ENCODE measurements at regions not wholly inside any gene's neighbourhood (a gene's known extent, or its start where the extent isn't known, plus 50 kb on each side); places are given as distances from the start of the nearest gene placed in this dataset.

DNA sequence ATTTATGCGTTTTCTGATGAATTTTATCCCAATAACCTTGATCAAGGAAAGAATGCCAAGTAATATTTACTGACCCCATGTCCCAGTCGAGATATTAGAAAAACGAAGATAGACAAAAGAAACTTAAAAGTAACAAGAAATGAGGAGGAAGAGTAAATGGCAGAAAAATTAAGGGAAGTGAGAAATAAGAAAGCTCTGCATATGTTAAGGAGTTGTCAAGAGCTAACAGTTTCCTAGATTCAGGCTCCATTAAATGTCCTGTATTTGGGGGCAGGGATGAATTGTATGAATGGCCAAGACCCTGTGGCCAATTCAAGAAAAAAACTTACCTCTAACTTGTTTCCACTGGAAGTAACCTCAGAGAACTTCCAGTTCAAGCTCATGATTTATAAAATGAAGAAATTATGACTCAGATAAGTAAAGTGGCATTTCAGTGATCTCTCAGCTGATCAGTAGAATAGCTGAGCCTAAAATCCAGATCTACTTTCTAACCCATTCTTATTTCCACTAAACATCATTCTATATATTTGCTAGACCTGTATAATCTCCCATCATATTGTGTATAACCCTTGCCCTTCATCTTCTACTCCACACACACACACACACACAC lies 73.2 kb downstream of the ZC3H11B start:
- TF ChIP-seq PRRX2 (CRISPR knock-in tag; IDR thresholded peaks at IDR 0.05) (no peak), ZNF423 (CRISPR knock-in tag; IDR thresholded peaks at IDR 0.05) (no peak), MYBL2 (CRISPR knock-in tag; IDR thresholded peaks at IDR 0.05) (no peak), NR3C1 (CRISPR knock-in tag; conservative IDR thresholded peaks at IDR 0.05; ENCODE audit: low read depth) (no peak), ZNF232 (CRISPR knock-in tag; IDR thresholded peaks at IDR 0.05) (no peak), NFE2L1 (CRISPR knock-in tag; IDR thresholded peaks at IDR 0.05) (no peak), HMGA2 (CRISPR knock-in tag; IDR thresholded peaks at IDR 0.05) (no peak), ZNF138 (CRISPR knock-in tag; conservative IDR thresholded peaks at IDR 0.05) (no peak)
- TF ChIP-seq, protein P1, sequence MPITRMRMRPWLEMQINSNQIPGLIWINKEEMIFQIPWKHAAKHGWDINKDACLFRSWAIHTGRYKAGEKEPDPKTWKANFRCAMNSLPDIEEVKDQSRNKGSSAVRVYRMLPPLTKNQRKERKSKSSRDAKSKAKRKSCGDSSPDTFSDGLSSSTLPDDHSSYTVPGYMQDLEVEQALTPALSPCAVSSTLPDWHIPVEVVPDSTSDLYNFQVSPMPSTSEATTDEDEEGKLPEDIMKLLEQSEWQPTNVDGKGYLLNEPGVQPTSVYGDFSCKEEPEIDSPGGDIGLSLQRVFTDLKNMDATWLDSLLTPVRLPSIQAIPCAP (CRISPR knock-in tag; IDR thresholded peaks at IDR 0.05), result no peak
- TF ChIP-seq, protein P2, sequence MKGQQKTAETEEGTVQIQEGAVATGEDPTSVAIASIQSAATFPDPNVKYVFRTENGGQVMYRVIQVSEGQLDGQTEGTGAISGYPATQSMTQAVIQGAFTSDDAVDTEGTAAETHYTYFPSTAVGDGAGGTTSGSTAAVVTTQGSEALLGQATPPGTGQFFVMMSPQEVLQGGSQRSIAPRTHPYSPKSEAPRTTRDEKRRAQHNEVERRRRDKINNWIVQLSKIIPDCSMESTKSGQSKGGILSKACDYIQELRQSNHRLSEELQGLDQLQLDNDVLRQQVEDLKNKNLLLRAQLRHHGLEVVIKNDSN (CRISPR knock-in tag; IDR thresholded peaks at IDR 0.05), result no peak
- TF ChIP-seq, protein P3, sequence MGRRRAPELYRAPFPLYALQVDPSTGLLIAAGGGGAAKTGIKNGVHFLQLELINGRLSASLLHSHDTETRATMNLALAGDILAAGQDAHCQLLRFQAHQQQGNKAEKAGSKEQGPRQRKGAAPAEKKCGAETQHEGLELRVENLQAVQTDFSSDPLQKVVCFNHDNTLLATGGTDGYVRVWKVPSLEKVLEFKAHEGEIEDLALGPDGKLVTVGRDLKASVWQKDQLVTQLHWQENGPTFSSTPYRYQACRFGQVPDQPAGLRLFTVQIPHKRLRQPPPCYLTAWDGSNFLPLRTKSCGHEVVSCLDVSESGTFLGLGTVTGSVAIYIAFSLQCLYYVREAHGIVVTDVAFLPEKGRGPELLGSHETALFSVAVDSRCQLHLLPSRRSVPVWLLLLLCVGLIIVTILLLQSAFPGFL (CRISPR knock-in tag; IDR thresholded peaks at IDR 0.05; ENCODE audit: borderline replicate concordance), result no peak
- TF ChIP-seq, protein P4, sequence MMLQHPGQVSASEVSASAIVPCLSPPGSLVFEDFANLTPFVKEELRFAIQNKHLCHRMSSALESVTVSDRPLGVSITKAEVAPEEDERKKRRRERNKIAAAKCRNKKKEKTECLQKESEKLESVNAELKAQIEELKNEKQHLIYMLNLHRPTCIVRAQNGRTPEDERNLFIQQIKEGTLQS (CRISPR knock-in tag; conservative IDR thresholded peaks at IDR 0.05), result no peak
- TF ChIP-seq, protein P5, sequence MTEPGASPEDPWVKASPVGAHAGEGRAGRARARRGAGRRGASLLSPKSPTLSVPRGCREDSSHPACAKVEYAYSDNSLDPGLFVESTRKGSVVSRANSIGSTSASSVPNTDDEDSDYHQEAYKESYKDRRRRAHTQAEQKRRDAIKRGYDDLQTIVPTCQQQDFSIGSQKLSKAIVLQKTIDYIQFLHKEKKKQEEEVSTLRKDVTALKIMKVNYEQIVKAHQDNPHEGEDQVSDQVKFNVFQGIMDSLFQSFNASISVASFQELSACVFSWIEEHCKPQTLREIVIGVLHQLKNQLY (CRISPR knock-in tag; IDR thresholded peaks at IDR 0.05), result no peak
- TF ChIP-seq, protein P6, sequence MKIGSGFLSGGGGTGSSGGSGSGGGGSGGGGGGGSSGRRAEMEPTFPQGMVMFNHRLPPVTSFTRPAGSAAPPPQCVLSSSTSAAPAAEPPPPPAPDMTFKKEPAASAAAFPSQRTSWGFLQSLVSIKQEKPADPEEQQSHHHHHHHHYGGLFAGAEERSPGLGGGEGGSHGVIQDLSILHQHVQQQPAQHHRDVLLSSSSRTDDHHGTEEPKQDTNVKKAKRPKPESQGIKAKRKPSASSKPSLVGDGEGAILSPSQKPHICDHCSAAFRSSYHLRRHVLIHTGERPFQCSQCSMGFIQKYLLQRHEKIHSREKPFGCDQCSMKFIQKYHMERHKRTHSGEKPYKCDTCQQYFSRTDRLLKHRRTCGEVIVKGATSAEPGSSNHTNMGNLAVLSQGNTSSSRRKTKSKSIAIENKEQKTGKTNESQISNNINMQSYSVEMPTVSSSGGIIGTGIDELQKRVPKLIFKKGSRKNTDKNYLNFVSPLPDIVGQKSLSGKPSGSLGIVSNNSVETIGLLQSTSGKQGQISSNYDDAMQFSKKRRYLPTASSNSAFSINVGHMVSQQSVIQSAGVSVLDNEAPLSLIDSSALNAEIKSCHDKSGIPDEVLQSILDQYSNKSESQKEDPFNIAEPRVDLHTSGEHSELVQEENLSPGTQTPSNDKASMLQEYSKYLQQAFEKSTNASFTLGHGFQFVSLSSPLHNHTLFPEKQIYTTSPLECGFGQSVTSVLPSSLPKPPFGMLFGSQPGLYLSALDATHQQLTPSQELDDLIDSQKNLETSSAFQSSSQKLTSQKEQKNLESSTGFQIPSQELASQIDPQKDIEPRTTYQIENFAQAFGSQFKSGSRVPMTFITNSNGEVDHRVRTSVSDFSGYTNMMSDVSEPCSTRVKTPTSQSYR (CRISPR knock-in tag; IDR thresholded peaks at IDR 0.05), result no peak
- TF ChIP-seq, protein P7, sequence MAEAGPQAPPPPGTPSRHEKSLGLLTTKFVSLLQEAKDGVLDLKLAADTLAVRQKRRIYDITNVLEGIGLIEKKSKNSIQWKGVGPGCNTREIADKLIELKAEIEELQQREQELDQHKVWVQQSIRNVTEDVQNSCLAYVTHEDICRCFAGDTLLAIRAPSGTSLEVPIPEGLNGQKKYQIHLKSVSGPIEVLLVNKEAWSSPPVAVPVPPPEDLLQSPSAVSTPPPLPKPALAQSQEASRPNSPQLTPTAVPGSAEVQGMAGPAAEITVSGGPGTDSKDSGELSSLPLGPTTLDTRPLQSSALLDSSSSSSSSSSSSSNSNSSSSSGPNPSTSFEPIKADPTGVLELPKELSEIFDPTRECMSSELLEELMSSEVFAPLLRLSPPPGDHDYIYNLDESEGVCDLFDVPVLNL (CRISPR knock-in tag; IDR thresholded peaks at IDR 0.05; ENCODE audit: borderline replicate concordance, low read depth), result no peak
- TF ChIP-seq, protein P8, sequence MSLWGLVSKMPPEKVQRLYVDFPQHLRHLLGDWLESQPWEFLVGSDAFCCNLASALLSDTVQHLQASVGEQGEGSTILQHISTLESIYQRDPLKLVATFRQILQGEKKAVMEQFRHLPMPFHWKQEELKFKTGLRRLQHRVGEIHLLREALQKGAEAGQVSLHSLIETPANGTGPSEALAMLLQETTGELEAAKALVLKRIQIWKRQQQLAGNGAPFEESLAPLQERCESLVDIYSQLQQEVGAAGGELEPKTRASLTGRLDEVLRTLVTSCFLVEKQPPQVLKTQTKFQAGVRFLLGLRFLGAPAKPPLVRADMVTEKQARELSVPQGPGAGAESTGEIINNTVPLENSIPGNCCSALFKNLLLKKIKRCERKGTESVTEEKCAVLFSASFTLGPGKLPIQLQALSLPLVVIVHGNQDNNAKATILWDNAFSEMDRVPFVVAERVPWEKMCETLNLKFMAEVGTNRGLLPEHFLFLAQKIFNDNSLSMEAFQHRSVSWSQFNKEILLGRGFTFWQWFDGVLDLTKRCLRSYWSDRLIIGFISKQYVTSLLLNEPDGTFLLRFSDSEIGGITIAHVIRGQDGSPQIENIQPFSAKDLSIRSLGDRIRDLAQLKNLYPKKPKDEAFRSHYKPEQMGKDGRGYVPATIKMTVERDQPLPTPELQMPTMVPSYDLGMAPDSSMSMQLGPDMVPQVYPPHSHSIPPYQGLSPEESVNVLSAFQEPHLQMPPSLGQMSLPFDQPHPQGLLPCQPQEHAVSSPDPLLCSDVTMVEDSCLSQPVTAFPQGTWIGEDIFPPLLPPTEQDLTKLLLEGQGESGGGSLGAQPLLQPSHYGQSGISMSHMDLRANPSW (CRISPR knock-in tag; conservative IDR thresholded peaks at IDR 0.05; ENCODE audit: low read depth), result no peak
- ChIA-PET POLR2A (no interaction called here), CTCF (interaction anchor here (1.6 kb wide), 1 partner anchor 121 kb away, joined by 3 read pairs; no protein-coding TSS in a partner anchor)
- no peak overlapping the region for H3K4me3 Mint-ChIP-seq
- ATAC-seq (no peak), DNase-seq (ENCODE audit: low spot score) (no peak)
- peaks cover 2% of the 10 kb centered on the region for H3K27me3 Mint-ChIP-seq (ENCODE audit: low read depth)
- H3K4me1 Mint-ChIP-seq, result peaks cover 19% of the 10 kb centered on the region
- no peak overlapping the region for H3K27ac Mint-ChIP-seq
- 0 out of 2 replicates have a peak, but pooled peaks cover 3% of the 10 kb centered on the region for H3K9me3 Mint-ChIP-seq
- peaks cover 4% of the 10 kb centered on the region for H3K36me3 Mint-ChIP-seq
